NCI-H510A (cell line): ENCODE measurements at regions not wholly inside any gene's neighbourhood (a gene's known extent, or its start where the extent isn't known, plus 50 kb on each side); places are given as distances from the start of the nearest gene placed in this dataset.
"Not testable (repeated sequence)": the region's sequence is repeated elsewhere in the genome, so short reads cannot be mapped to it uniquely, and the experiment has no call there.

Source experiments
- DNase-seq: peaks from one replicate; lab custom pipeline; 2025; lab: John Stamatoyannopoulos, UW

- DNase-seq, result not testable (repeated sequence)
These were observed 129.2 kb upstream of the STK26 start for GRCh38 chrX:131893857-131894256.

GRCh38 chrX:131894995-131895394 lies 128.1 kb upstream of the STK26 start:
- DNase-seq, result no peak

- no peak for DNase-seq
These were observed 127.3 kb upstream of the STK26 start for GRCh38 chrX:131895807-131896206.

GRCh38 chrX:131901546-131901945 lies 121.6 kb upstream of the STK26 start:
- DNase-seq, result peak; percentile 18

- DNase-seq, result no peak
These were observed 115.4 kb upstream of the STK26 start for GRCh38 chrX:131907488-131908314.

GRCh38 chrX:131910586-131910985 lies 112.5 kb upstream of the STK26 start:
- no peak for DNase-seq

- DNase-seq, result no peak
These were observed 107.6 kb upstream of the STK26 start for GRCh38 chrX:131915488-131915887.

- DNase-seq, result no peak
These were observed 105.5 kb upstream of the STK26 start for GRCh38 chrX:131917588-131917987.

GRCh38 chrX:131918839-131919238 lies 104.3 kb upstream of the STK26 start:
- DNase-seq, result no peak

GRCh38 chrX:131923614-131924250 lies 99.4 kb upstream of the STK26 start:
- DNase-seq, result no peak

GRCh38 chrX:131938749-131939148 lies 84.4 kb upstream of the STK26 start:
- no peak for DNase-seq

- DNase-seq, result no peak
These were observed 81.1 kb upstream of the STK26 start for GRCh38 chrX:131942034-131942433.

GRCh38 chrX:131944936-131945902 lies 77.9 kb upstream of the STK26 start:
- DNase-seq, result no peak

GRCh38 chrX:131951166-131951565 lies 71.9 kb upstream of the STK26 start:
- no peak for DNase-seq

- no peak for DNase-seq
These were observed 67.9 kb upstream of the STK26 start for GRCh38 chrX:131955099-131955777.

GRCh38 chrX:131958724-131959123 lies 64.4 kb upstream of the STK26 start:
- no peak for DNase-seq

- DNase-seq, result no peak
These were observed 52.8 kb upstream of the STK26 start for GRCh38 chrX:131970347-131970746.
